PC-3 (cell line): ENCODE measurements at regions not wholly inside any gene's neighbourhood (a gene's known extent, or its start where the extent isn't known, plus 50 kb on each side); places are given as distances from the start of the nearest gene placed in this dataset.

Experiments used
- ATAC-seq: fragments of 200-7000 bp; cut with Tn5 transposase; 2 replicates; pipeline ENCODE4 v1.9.1; 2020; ENCODE audit warnings: mild to moderate bottlenecking, moderate library complexity
- BruUV-seq: library from RNA; stranded (reverse); fragments of 400-500 nt; replicated peaks from 2 replicates; lab custom pipeline; 2021; lab: Mats Ljungman, UMichigan
- CTCF ChIA-PET: fragments of 300-600 bp; sonication (Branson Sonifier 250); formaldehyde crosslinking; loops from one replicate; lab custom pipeline; 2022; ENCODE audit warnings: antibody characterized with exemption; lab: Charles Lee
- POLR2A ChIA-PET: fragments of 300-600 bp; sonication (Branson Sonifier 250); formaldehyde crosslinking; loops from one replicate; lab custom pipeline; 2022; ENCODE audit warnings: antibody characterized with exemption; ENCODE audit not compliant: unreplicated experiment; lab: Charles Lee
- DNase-seq: peaks from one replicate; pipeline ENCODE4 v3.0.0-alpha.2; 2015
- H2AFZ ChIP-seq: fragments of 300-600 bp; sonication (generic); 2 replicates; pipeline ENCODE4 v1.6.0; 2016; ENCODE audit warnings: antibody characterized with exemption, low read length
- H3F3A ChIP-seq: fragments of 300-600 bp; sonication (generic); one replicate; pipeline ENCODE4 v1.6.0; 2017; ENCODE audit warnings: antibody characterized with exemption, low read length, control low read depth, mild to moderate bottlenecking; ENCODE audit not compliant: unreplicated experiment
- H3K27ac ChIP-seq: fragments of 300-600 bp; sonication (generic); 2 replicates; pipeline ENCODE4 v1.5.1; 2016; ENCODE audit warnings: mild to moderate bottlenecking, low read length
- H3K27me3 ChIP-seq: fragments of 300-600 bp; sonication (generic); 2 replicates; pipeline ENCODE4 v1.6.1; 2016; ENCODE audit warnings: low read length, mixed read lengths
- H3K36me3 ChIP-seq: fragments of 300-600 bp; sonication (generic); 2 replicates; pipeline ENCODE4 v1.6.1; 2016; ENCODE audit warnings: low read depth, mixed run types, low read length, mixed read lengths
- H3K4me1 ChIP-seq: fragments of 300-600 bp; sonication (generic); 2 replicates; pipeline ENCODE4 v1.5.1; 2016; ENCODE audit warnings: low read length; ENCODE audit not compliant: insufficient read depth
- H3K4me2 ChIP-seq: fragments of 300-600 bp; sonication (generic); 2 replicates; pipeline ENCODE4 v1.6.0; 2016; ENCODE audit warnings: low read length
- H3K4me3 ChIP-seq: fragments of 300-600 bp; sonication (generic); 2 replicates; pipeline ENCODE4 v1.5.1; 2016; ENCODE audit warnings: mild to moderate bottlenecking, low read length, mixed read lengths
- H3K79me2 ChIP-seq: fragments of 300-600 bp; sonication (generic); 2 replicates; pipeline ENCODE4 v1.6.1; 2017; ENCODE audit warnings: low read length, mixed read lengths
- H3K9ac ChIP-seq: fragments of 300-600 bp; sonication (generic); 2 replicates; pipeline ENCODE4 v1.6.0; 2016; ENCODE audit warnings: mild to moderate bottlenecking, low read length
- H3K9me2 ChIP-seq: fragments of 300-600 bp; sonication (generic); replicated peaks from 2 replicates; pipeline ENCODE4 v1.6.1; 2016; ENCODE audit warnings: mixed run types, low read length, mixed read lengths
- H3K9me3 ChIP-seq: fragments of 300-600 bp; sonication (generic); 2 replicates; pipeline ENCODE4 v1.6.1; 2016; ENCODE audit warnings: low read length, mixed read lengths
- H4K20me1 ChIP-seq: fragments of 300-600 bp; sonication (generic); 2 replicates; pipeline ENCODE4 v1.6.1; 2016; ENCODE audit warnings: low read length, mixed read lengths
- EZH2 ChIP-seq: fragments of 300-600 bp; sonication (generic); IDR thresholded peaks from one replicate; pipeline ENCODE4 v1.6.1; 2017; ENCODE audit warnings: antibody characterized with exemption, mild to moderate bottlenecking, low read length; ENCODE audit not compliant: unreplicated experiment
- EZH2phosphoT487 ChIP-seq: fragments of 300-600 bp; sonication (generic); IDR thresholded peaks from 2 replicates; pipeline ENCODE4 v1.6.1; 2018; ENCODE audit warnings: mild to moderate bottlenecking, antibody characterized with exemption, low read length, borderline replicate concordance
- intact Hi-C: fragments of 100-400 bp; cut with micrococcal nuclease; formaldehyde crosslinking; loops from 2 replicates; pipeline ENCODE4 v1.9.0; 2023
- TF ChIP-seq, protein P1 (sequence below): fragments of 300-600 bp; sonication (generic); conservative IDR thresholded peaks from 2 replicates; pipeline ENCODE4 v1.5.1; 2017; ENCODE audit warnings: antibody characterized with exemption, low read depth, mild to moderate bottlenecking, low read length

DNA sequence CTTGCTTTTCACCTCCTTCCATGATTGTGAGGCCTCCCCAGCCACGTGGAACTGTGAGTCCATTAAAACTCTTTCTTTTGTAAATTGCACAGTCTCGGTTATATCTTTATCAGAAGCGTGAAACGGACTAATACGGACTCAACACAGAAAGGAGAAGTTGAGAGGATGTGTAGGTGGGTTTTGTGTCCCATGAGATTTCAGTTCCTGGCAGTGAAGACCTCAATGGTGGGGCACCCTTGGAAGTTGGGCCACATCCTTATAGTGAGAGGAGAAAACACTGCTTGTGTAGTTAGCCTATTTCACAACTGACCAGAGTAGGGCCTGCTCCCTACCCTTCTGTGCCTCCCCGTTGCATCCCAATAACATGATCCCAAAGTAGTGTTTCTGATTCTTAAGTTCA lies 98.9 kb upstream of the TNC start:
- H3K4me3 ChIP-seq = no peak overlapping the region
- no peaks in the 10 kb centered on the region for H3K9me2 ChIP-seq
- no peaks in the 10 kb centered on the region for H3K27me3 ChIP-seq
- no peaks in the 10 kb centered on the region for H3F3A ChIP-seq
- DNase-seq (no peak), ATAC-seq (no peak)
- intact Hi-C loops = no loop called here
- ChIA-PET CTCF (no interaction called here), POLR2A (no interaction called here)
- H3K36me3 ChIP-seq = no peaks in the 10 kb centered on the region
- TF ChIP-seq EZH2 = no peak
- TF ChIP-seq EZH2phosphoT487 = no peak
- TF ChIP-seq, protein P1, sequence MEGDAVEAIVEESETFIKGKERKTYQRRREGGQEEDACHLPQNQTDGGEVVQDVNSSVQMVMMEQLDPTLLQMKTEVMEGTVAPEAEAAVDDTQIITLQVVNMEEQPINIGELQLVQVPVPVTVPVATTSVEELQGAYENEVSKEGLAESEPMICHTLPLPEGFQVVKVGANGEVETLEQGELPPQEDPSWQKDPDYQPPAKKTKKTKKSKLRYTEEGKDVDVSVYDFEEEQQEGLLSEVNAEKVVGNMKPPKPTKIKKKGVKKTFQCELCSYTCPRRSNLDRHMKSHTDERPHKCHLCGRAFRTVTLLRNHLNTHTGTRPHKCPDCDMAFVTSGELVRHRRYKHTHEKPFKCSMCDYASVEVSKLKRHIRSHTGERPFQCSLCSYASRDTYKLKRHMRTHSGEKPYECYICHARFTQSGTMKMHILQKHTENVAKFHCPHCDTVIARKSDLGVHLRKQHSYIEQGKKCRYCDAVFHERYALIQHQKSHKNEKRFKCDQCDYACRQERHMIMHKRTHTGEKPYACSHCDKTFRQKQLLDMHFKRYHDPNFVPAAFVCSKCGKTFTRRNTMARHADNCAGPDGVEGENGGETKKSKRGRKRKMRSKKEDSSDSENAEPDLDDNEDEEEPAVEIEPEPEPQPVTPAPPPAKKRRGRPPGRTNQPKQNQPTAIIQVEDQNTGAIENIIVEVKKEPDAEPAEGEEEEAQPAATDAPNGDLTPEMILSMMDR = no peak
- H2AFZ ChIP-seq = no peak overlapping the region
- no peak overlapping the region for H3K27ac ChIP-seq
- BruUV-seq = no TSS peak
- H4K20me1 ChIP-seq = no peaks in the 10 kb centered on the region
- 0 out of 2 replicates have a peak, but pooled peaks cover 3% of the 10 kb centered on the region for H3K4me1 ChIP-seq
- no peak overlapping the region for H3K4me2 ChIP-seq
- H3K79me2 ChIP-seq = no peaks in the 10 kb centered on the region
- no peak overlapping the region for H3K9ac ChIP-seq
- no peaks in the 10 kb centered on the region for H3K9me3 ChIP-seq

DNA sequence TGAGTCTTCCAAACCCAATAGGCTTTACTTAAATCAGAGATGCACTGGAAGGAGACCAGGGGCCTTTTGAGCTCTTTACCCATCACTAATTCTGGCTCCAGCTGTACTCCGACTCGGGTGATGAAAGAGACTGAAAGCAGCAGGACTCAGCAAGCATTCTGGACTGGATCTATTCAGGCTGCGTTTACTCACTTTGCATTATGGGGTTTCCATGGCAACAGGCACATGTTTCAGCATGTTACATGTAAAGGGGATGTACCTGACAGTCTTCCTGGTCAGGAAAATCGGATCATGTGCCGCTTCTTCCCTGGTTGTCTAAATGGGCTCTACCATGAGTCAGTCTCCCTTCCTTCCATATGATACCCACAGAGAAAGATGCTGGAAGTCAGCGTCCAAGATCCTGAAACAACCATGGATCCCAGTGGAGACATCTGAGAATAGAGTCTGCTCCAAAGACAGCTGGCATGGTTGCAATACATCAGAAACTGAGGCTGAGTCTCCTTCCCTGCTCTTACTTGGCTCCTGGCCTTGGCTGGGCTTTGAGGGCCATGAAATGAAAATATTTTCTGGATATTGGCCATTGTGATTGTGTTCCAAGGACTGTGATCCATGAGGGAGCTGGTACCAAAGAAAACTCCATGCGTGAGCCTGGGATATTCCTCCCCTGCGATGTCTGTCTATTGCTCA lies 102.5 kb upstream of the TNC start:
- Histone ChIP-seq H3K9ac (no peak overlapping the region), H2AFZ (no peak overlapping the region), H3K4me3 (no peak overlapping the region), H3K27me3 (no peaks in the 10 kb centered on the region), H3K79me2 (no peaks in the 10 kb centered on the region), H3K9me2 (no peaks in the 10 kb centered on the region), H3K27ac (no peak overlapping the region), H3K9me3 (no peaks in the 10 kb centered on the region), H3K36me3 (no peaks in the 10 kb centered on the region), H3F3A (no peaks in the 10 kb centered on the region), H4K20me1 (no peaks in the 10 kb centered on the region), H3K4me1 (no peaks in the 10 kb centered on the region), H3K4me2 (no peak overlapping the region)
- TF ChIP-seq EZH2 (no peak), EZH2phosphoT487 (no peak)
- TF ChIP-seq, protein P1 = no peak
- DNase-seq = no peak
- no peak for ATAC-seq
- intact Hi-C loops = loop anchor here (10.0 kb wide), 1 partner anchor 124 kb away; no protein-coding TSS in a partner anchor
- ChIA-PET CTCF (no interaction called here), POLR2A (no interaction called here)
- no TSS peak for BruUV-seq

GRCh38 chr9:115223471-115223870 lies 105.5 kb upstream of the TNC start:
- ATAC-seq (no peak), DNase-seq (no peak)
- H3K79me2 ChIP-seq = no peaks in the 10 kb centered on the region
- H3K9me3 ChIP-seq = no peaks in the 10 kb centered on the region
- no peaks in the 10 kb centered on the region for H3K9me2 ChIP-seq
- no peaks in the 10 kb centered on the region for H3K36me3 ChIP-seq
- no peak overlapping the region for H3K4me3 ChIP-seq
- CTCF ChIA-PET = no interaction called here
- H4K20me1 ChIP-seq = no peaks in the 10 kb centered on the region
- H3F3A ChIP-seq = no peaks in the 10 kb centered on the region
- H3K9ac ChIP-seq = no peak overlapping the region
- H2AFZ ChIP-seq = no peak overlapping the region
- TF ChIP-seq EZH2 = no peak
- TF ChIP-seq, protein P1 = no peak
- no peak for TF ChIP-seq EZH2phosphoT487
- BruUV-seq = no TSS peak
- POLR2A ChIA-PET = no interaction called here
- intact Hi-C loops = loop anchor here (10.0 kb wide), 1 partner anchor 121 kb away; no protein-coding TSS in a partner anchor
- no peak overlapping the region for H3K27ac ChIP-seq
- no peaks in the 10 kb centered on the region for H3K27me3 ChIP-seq
- no peaks in the 10 kb centered on the region for H3K4me1 ChIP-seq
- H3K4me2 ChIP-seq = no peak overlapping the region
